ENCODE measurements at regions not wholly inside any gene's neighbourhood (a gene's known extent, or its start where the extent isn't known, plus 50 kb on each side); places are given as distances from the start of the nearest gene placed in this dataset.

- no peak for TF ChIP-seq EZH2 (IDR thresholded peaks at IDR 0.05; ENCODE audit: borderline replicate concordance, control insufficient read depth, low read depth, low read length)
- TF ChIP-seq POLR2A (IDR thresholded peaks at IDR 0.05; ENCODE audit: low read depth, low read length), result no peak
- no peak for TF ChIP-seq EP300 (IDR thresholded peaks at IDR 0.05; ENCODE audit: borderline replicate concordance in 1 of 2, control insufficient read depth in 1 of 2, low read depth in 2 of 2, low read length in 2 of 2)
- no peak for TF ChIP-seq ZNF274 (IDR thresholded peaks at IDR 0.05; ENCODE audit: insufficient read depth, insufficient read length)
- no peak for TF ChIP-seq CTCF (IDR thresholded peaks at IDR 0.05 in 2 of 3, conservative IDR thresholded peaks at IDR 0.05 in 1 of 3; ENCODE audit: control insufficient read depth in 2 of 3, extremely low read depth in 1 of 3, insufficient read depth in 1 of 3, low read depth in 3 of 3, low read length in 3 of 3)
- TF ChIP-seq REST (IDR thresholded peaks at IDR 0.05; ENCODE audit: low read depth, low read length), result no peak
- no peak for TF ChIP-seq SP1 (IDR thresholded peaks at IDR 0.05; ENCODE audit: low read depth, low read length)
These were observed 289.5 kb downstream of the ACTRT1 start for GRCh38 chrX:127762663-127763062.

All from GM12878 (cell line).